Liver (tissue), 8 donors: ENCODE measurements at regions not wholly inside any gene's neighbourhood (a gene's known extent, or its start where the extent isn't known, plus 50 kb on each side); places are given as distances from the start of the nearest gene placed in this dataset.

Source experiments
- DNase-seq: peaks from one replicate; pipeline ENCODE4 v3.0.0-alpha.2; 2017; ENCODE audit warnings: low spot score
- H3K27ac ChIP-seq, 2 donors: one replicate each; pipeline ENCODE4 v1.7.0; 2013; ENCODE audit warnings: inconsistent platforms in 2 of 2, low read length in 2 of 2, control low read depth in 1 of 2, low read depth in 1 of 2, mild to moderate bottlenecking in 1 of 2
- H3K27me3 ChIP-seq, 4 donors: one replicate each; pipeline versions ENCODE4 v1.6.1 to v1.7.0; 2013; ENCODE audit warnings: low read length in 3 of 4, inconsistent platforms in 1 of 4, mild to moderate bottlenecking in 1 of 4, moderate library complexity in 1 of 4; ENCODE audit not compliant: control insufficient read depth in 4 of 4, insufficient read depth in 4 of 4
- H3K36me3 ChIP-seq, 4 donors: one replicate each; pipeline versions ENCODE4 v1.6.1 to v1.7.0; 2013; ENCODE audit warnings: low read length in 3 of 4, mild to moderate bottlenecking in 3 of 4, low read depth in 1 of 4, moderate library complexity in 1 of 4; ENCODE audit not compliant: control insufficient read depth in 4 of 4, insufficient read depth in 3 of 4
- H3K4me1 ChIP-seq, 4 donors: one replicate each; pipeline versions ENCODE4 v1.6.1 to v1.7.0; 2013; ENCODE audit warnings: low read length in 3 of 4, mild to moderate bottlenecking in 3 of 4, moderate library complexity in 1 of 4; ENCODE audit not compliant: control insufficient read depth in 4 of 4, insufficient read depth in 4 of 4
- H3K4me3 ChIP-seq, 3 donors: one replicate each; pipeline versions ENCODE4 v1.6.1 to v1.7.0; 2013; ENCODE audit warnings: low read length in 3 of 3, control low read depth in 1 of 3, low read depth in 1 of 3, mild to moderate bottlenecking in 1 of 3
- H3K9ac ChIP-seq, 2 donors: one replicate each; pipeline ENCODE4 v1.7.0; 2013; ENCODE audit warnings: low read length in 2 of 2, mild to moderate bottlenecking in 2 of 2, moderate library complexity in 2 of 2, control low read depth in 1 of 2, low read depth in 1 of 2
- H3K9me3 ChIP-seq, 4 donors: one replicate each; pipeline versions ENCODE4 v1.6.1 to v1.7.0; 2013; ENCODE audit warnings: low read length in 3 of 4; ENCODE audit not compliant: control insufficient read depth in 4 of 4
- CTCF ChIP-seq: fragments of 150-350 bp; IDR thresholded peaks from 2 replicates; pipeline ENCODE4 v1.5.1; 2017; ENCODE audit warnings: improper control_type of control experiment, low read depth, low read length; ENCODE audit not compliant: missing input control
- EGR1 ChIP-seq, 2 donors: IDR thresholded peaks; 2 replicates each; pipeline ENCODE4 v1.6.1; 2016 to 2018; ENCODE audit warnings: antibody characterized with exemption in 2 of 2, low read depth in 2 of 2
- FOXA1 ChIP-seq: IDR thresholded peaks from 2 replicates; pipeline ENCODE4 v1.6.1; 2016; ENCODE audit warnings: antibody characterized with exemption
- FOXA2 ChIP-seq: IDR thresholded peaks from 2 replicates; pipeline ENCODE4 v1.6.1; 2016; ENCODE audit warnings: antibody characterized with exemption
- GABPA ChIP-seq, 2 donors: IDR thresholded peaks in 1 of 2; conservative IDR thresholded peaks in 1 of 2; 2 replicates each; pipeline ENCODE4 v1.6.1; 2016; ENCODE audit warnings: antibody characterized with exemption in 2 of 2, mild to moderate bottlenecking in 1 of 2, moderate library complexity in 1 of 2
- HNF4A ChIP-seq, 2 donors: conservative IDR thresholded peaks; 2 replicates each; pipeline ENCODE4 v1.6.1; 2016; ENCODE audit warnings: antibody characterized with exemption in 2 of 2, mild to moderate bottlenecking in 2 of 2
- HNF4G ChIP-seq: IDR thresholded peaks from 2 replicates; pipeline ENCODE4 v1.6.1; 2016; ENCODE audit warnings: antibody characterized with exemption
- JUND ChIP-seq, 2 donors: IDR thresholded peaks; 2 replicates each; pipeline ENCODE4 v1.6.1; 2016; ENCODE audit warnings: antibody characterized with exemption in 2 of 2
- MAX ChIP-seq: IDR thresholded peaks from 2 replicates; pipeline ENCODE4 v1.6.1; 2016; ENCODE audit warnings: antibody characterized with exemption
- NR2F2 ChIP-seq: IDR thresholded peaks from 2 replicates; pipeline ENCODE4 v1.6.1; 2016; ENCODE audit warnings: antibody characterized with exemption
- RAD21 ChIP-seq, 2 donors: IDR thresholded peaks; 2 replicates each; pipeline ENCODE4 v1.6.1; 2016; ENCODE audit warnings: antibody characterized with exemption in 2 of 2, mild to moderate bottlenecking in 2 of 2
- RXRA ChIP-seq, 2 donors: IDR thresholded peaks; 2 replicates each; pipeline ENCODE4 v1.6.1; 2017 to 2018; ENCODE audit warnings: antibody characterized with exemption in 2 of 2, mild to moderate bottlenecking in 1 of 2
- SP1 ChIP-seq: IDR thresholded peaks from 2 replicates; pipeline ENCODE4 v1.6.1; 2018; ENCODE audit warnings: antibody characterized with exemption, mild to moderate bottlenecking
- TAF1 ChIP-seq: conservative IDR thresholded peaks from 2 replicates; pipeline ENCODE4 v1.6.1; 2016; ENCODE audit warnings: antibody characterized with exemption, mild to moderate bottlenecking
- YY1 ChIP-seq: IDR thresholded peaks from 2 replicates; pipeline ENCODE4 v1.6.1; 2016; ENCODE audit warnings: antibody characterized with exemption, mild to moderate bottlenecking
- ZBTB33 ChIP-seq: IDR thresholded peaks from 2 replicates; pipeline ENCODE4 v1.6.1; 2016; ENCODE audit warnings: antibody characterized with exemption
- WGBS: extraction: QIAGEN DNeasy Blood & Tissue Kit; methylation state at CpG from one replicate; pipeline ENCODE4 v1.1.7; 2013; 5-methylcytosine and 5-hydroxymethylcytosine counted together
- TF ChIP-seq, protein P1 (sequence below): IDR thresholded peaks from 2 replicates; pipeline ENCODE4 v1.6.1; 2016; ENCODE audit warnings: antibody characterized with exemption, mild to moderate bottlenecking
- donor health status: healthy.
- donor health status: healthy.
- donor health status: healthy.
- donor health status: healthy.
- donor health status: healthy.

GRCh38 chr4:22573198-22573597, 57.3 kb upstream of the ADGRA3 start:
- H3K27ac ChIP-seq: no peak overlapping the region
- no peaks in the 10 kb centered on the region for H3K27me3 ChIP-seq
- H3K9ac ChIP-seq: no peak overlapping the region
- H3K36me3 ChIP-seq: no peaks in the 10 kb centered on the region
- peaks cover 0 to 4% (median 2%) of the 10 kb centered on the region in 4 donors for H3K9me3 ChIP-seq
- DNase-seq: no peak
- H3K4me1 ChIP-seq: peaks cover 0 to 2% (median 0%) of the 10 kb centered on the region in 4 donors
- TF ChIP-seq, protein P1, sequence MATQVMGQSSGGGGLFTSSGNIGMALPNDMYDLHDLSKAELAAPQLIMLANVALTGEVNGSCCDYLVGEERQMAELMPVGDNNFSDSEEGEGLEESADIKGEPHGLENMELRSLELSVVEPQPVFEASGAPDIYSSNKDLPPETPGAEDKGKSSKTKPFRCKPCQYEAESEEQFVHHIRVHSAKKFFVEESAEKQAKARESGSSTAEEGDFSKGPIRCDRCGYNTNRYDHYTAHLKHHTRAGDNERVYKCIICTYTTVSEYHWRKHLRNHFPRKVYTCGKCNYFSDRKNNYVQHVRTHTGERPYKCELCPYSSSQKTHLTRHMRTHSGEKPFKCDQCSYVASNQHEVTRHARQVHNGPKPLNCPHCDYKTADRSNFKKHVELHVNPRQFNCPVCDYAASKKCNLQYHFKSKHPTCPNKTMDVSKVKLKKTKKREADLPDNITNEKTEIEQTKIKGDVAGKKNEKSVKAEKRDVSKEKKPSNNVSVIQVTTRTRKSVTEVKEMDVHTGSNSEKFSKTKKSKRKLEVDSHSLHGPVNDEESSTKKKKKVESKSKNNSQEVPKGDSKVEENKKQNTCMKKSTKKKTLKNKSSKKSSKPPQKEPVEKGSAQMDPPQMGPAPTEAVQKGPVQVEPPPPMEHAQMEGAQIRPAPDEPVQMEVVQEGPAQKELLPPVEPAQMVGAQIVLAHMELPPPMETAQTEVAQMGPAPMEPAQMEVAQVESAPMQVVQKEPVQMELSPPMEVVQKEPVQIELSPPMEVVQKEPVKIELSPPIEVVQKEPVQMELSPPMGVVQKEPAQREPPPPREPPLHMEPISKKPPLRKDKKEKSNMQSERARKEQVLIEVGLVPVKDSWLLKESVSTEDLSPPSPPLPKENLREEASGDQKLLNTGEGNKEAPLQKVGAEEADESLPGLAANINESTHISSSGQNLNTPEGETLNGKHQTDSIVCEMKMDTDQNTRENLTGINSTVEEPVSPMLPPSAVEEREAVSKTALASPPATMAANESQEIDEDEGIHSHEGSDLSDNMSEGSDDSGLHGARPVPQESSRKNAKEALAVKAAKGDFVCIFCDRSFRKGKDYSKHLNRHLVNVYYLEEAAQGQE: no peak
- TF ChIP-seq JUND (IDR thresholded peaks at IDR 0.05) (no peak), RAD21 (IDR thresholded peaks at IDR 0.05) (no peak)
- no peak overlapping the region for H3K4me3 ChIP-seq
- 75% methylated on average over 2 of the region's 2 CpGs for WGBS

GRCh38 chr4:22573641-22574040, 57.8 kb upstream of the ADGRA3 start:
- Histone ChIP-seq H3K36me3 (no peaks in the 10 kb centered on the region), H3K27me3 (no peaks in the 10 kb centered on the region), H3K27ac (no peak overlapping the region), H3K9ac (no peak overlapping the region), H3K4me1 (peaks cover 0 to 2% (median 0%) of the 10 kb centered on the region in 4 donors), H3K9me3 (peaks cover 0 to 4% (median 2%) of the 10 kb centered on the region in 4 donors), H3K4me3 (no peak overlapping the region)
- WGBS: 73% methylated on average over 1 of the region's 1 CpG
- no peak for DNase-seq
- no peak for TF ChIP-seq SP1
- no peak for TF ChIP-seq TAF1
- TF ChIP-seq JUND (IDR thresholded peaks at IDR 0.05): no peak
- no peak for TF ChIP-seq HNF4A (conservative IDR thresholded peaks at IDR 0.05)
- no peak for TF ChIP-seq YY1
- TF ChIP-seq RXRA (IDR thresholded peaks at IDR 0.05): no peak

GRCh38 chr4:22574424-22574823, 58.6 kb upstream of the ADGRA3 start:
- Histone ChIP-seq H3K9ac (no peak overlapping the region), H3K36me3 (no peaks in the 10 kb centered on the region), H3K27me3 (no peaks in the 10 kb centered on the region), H3K9me3 (peaks cover 0 to 4% (median under 1%) of the 10 kb centered on the region in 4 donors), H3K4me1 (peaks cover 0 to 2% (median 0%) of the 10 kb centered on the region in 4 donors), H3K4me3 (no peak overlapping the region), H3K27ac (no peak overlapping the region)
- WGBS: 90% methylated on average over 3 of the region's 3 CpGs
- no peak for DNase-seq
- no peak for TF ChIP-seq TAF1
- no peak for TF ChIP-seq CTCF
- no peak for TF ChIP-seq FOXA2
- no peak for TF ChIP-seq RXRA (IDR thresholded peaks at IDR 0.05)
- TF ChIP-seq SP1: no peak
- TF ChIP-seq YY1: no peak
- TF ChIP-seq EGR1 (IDR thresholded peaks at IDR 0.05; ENCODE audit: low read depth in 2 of 2): no peak
- TF ChIP-seq FOXA1: no peak
- TF ChIP-seq JUND (IDR thresholded peaks at IDR 0.05): no peak
- TF ChIP-seq ZBTB33: no peak
- TF ChIP-seq HNF4G: no peak
- TF ChIP-seq NR2F2: no peak
- TF ChIP-seq MAX: no peak
- no peak for TF ChIP-seq GABPA (IDR thresholded peaks at IDR 0.05 in 1 of 2, conservative IDR thresholded peaks at IDR 0.05 in 1 of 2)
- TF ChIP-seq, protein P1: no peak
- no peak for TF ChIP-seq RAD21 (IDR thresholded peaks at IDR 0.05)
- TF ChIP-seq HNF4A (conservative IDR thresholded peaks at IDR 0.05): no peak
